K562 (cell line): ENCODE measurements at regions not wholly inside any gene's neighbourhood (a gene's known extent, or its start where the extent isn't known, plus 50 kb on each side); places are given as distances from the start of the nearest gene placed in this dataset.

Source experiments
- ATAC-seq: fragments of 200-7000 bp; cut with Tn5 transposase; 3 replicates; pipeline ENCODE4 v1.9.1; 2020; ENCODE audit warnings: moderate library complexity
- BruUV-seq: library from RNA; stranded (reverse); fragments of 400-500 nt; replicated peaks from 2 replicates; lab custom pipeline; 2021; lab: Mats Ljungman, UMichigan
- CTCF ChIA-PET: fragments of 300-600 bp; formaldehyde crosslinking; extraction: SDS; loops from one replicate; lab custom pipeline; 2021; ENCODE audit warnings: low intra/inter-chr PET ratio; lab: Yijun Ruan, JAX
- POLR2A ChIA-PET: fragments of 300-600, 350-650 bp; sonication (Branson Sonifier 250); formaldehyde crosslinking; extraction: SDS; loops from one replicate; lab custom pipeline; 2021; ENCODE audit warnings: antibody characterized with exemption, inconsistent platforms; lab: Yijun Ruan, JAX
- DNase-seq, 4 experiments: peaks; one replicate each; pipeline versions ENCODE4 v3.0.0 to v3.0.0-alpha.2; 2011 to 2018; ENCODE audit warnings: low spot score in 3 of 4, mixed read lengths in 3 of 4; ENCODE audit errors: extremely low read depth in 1 of 4
- FAIRE-seq: peaks from 2 replicates; lab custom pipeline; 2011; peaks lifted over from hg19 to GRCh38; lab: Jason Lieb, UNC
- H2AFZ ChIP-seq: 2 replicates; pipeline ENCODE4 v1.6.0; 2011; ENCODE audit warnings: low read depth, low read length, control low read depth, inconsistent platforms
- H3K27ac ChIP-seq: fragments of 200-600 bp; 3 replicates; pipeline ENCODE4 v1.8.0; 2011; ENCODE audit warnings: low read depth, mild to moderate bottlenecking, control low read depth, inconsistent platforms, low read length, moderate library complexity, mixed read lengths; ENCODE audit errors: extremely low read depth
- H3K27me3 ChIP-seq, 2 experiments: fragments of 300-600 bp in 1 of 2; 2 replicates in 1 of 2; 3 replicates in 1 of 2; pipeline versions ENCODE4 v1.6.0 to v1.8.0; 2011; ENCODE audit warnings: inconsistent platforms in 2 of 2, low read length in 2 of 2, mild to moderate bottlenecking in 1 of 2, mixed read lengths in 1 of 2, moderate library complexity in 1 of 2; ENCODE audit not compliant: control insufficient read depth in 2 of 2, insufficient read depth in 2 of 2
- H3K36me3 ChIP-seq: fragments of 300-600 bp; 3 replicates; pipeline ENCODE4 v1.8.0; 2011; ENCODE audit warnings: mild to moderate bottlenecking, low read length, inconsistent platforms; ENCODE audit not compliant: control insufficient read depth, insufficient read depth
- H3K4me1 ChIP-seq, 2 experiments: fragments of 200-600 bp in 1 of 2; replicated peaks in 1 of 2; 2 replicates in 1 of 2; 3 replicates in 1 of 2; pipeline versions ENCODE4 v1.5.1 to v1.8.0; 2011; ENCODE audit warnings: inconsistent platforms in 2 of 2, low read length in 2 of 2, mild to moderate bottlenecking in 1 of 2, mixed read lengths in 1 of 2, moderate library complexity in 1 of 2; ENCODE audit not compliant: control insufficient read depth in 2 of 2, insufficient read depth in 2 of 2
- H3K4me2 ChIP-seq: 2 replicates; pipeline ENCODE4 v1.6.1; 2011; ENCODE audit warnings: low read length, control low read depth, inconsistent platforms, mixed read lengths; ENCODE audit not compliant: insufficient read depth
- H3K4me3 ChIP-seq: fragments of 200-600 bp; sonication (generic), shearing (Covaris generic); 2 replicates; pipeline ENCODE4 v1.5.1; 2016; ENCODE audit warnings: control low read depth, inconsistent platforms
- H3K79me2 ChIP-seq: fragments of 200-600 bp; 3 replicates; pipeline ENCODE4 v1.8.0; 2011; ENCODE audit warnings: low read length, inconsistent platforms; ENCODE audit not compliant: control insufficient read depth, insufficient read depth
- H3K9ac ChIP-seq, 2 experiments: 2 replicates each; pipeline versions ENCODE4 v1.6.0 to v1.6.1; 2011; ENCODE audit warnings: low read depth in 2 of 2, low read length in 2 of 2, control low read depth in 1 of 2, inconsistent platforms in 1 of 2, mild to moderate bottlenecking in 1 of 2, mixed read lengths in 1 of 2; ENCODE audit not compliant: insufficient read depth in 1 of 2
- H3K9me1 ChIP-seq: one replicate; pipeline ENCODE4 v1.6.0; 2011; ENCODE audit warnings: inconsistent platforms, mild to moderate bottlenecking, low read length, moderate library complexity; ENCODE audit not compliant: control insufficient read depth, insufficient read depth
- H3K9me3 ChIP-seq: replicated peaks from 2 replicates; pipeline ENCODE4 v1.5.1; 2011; ENCODE audit warnings: low read depth, low read length, inconsistent platforms; ENCODE audit not compliant: control insufficient read depth, insufficient read depth
- H4K20me1 ChIP-seq: replicated peaks from 2 replicates; pipeline ENCODE4 v1.6.1; 2011; ENCODE audit warnings: low read length, inconsistent platforms, mixed read lengths; ENCODE audit not compliant: control insufficient read depth, insufficient read depth
- MTA3 ChIP-seq: fragments of 450-650 bp; formaldehyde crosslinking; IDR thresholded peaks from 2 replicates; pipeline ENCODE4 v1.6.1; 2017; ENCODE audit warnings: mild to moderate bottlenecking, borderline replicate concordance
- TCF3 ChIP-seq: sonication (generic); formaldehyde crosslinking; IDR thresholded peaks from 2 replicates; pipeline ENCODE4 v1.4.0; 2020; ENCODE audit warnings: mild to moderate bottlenecking, missing genetic modification reagents
- WGBS: fragments of 100-300 bp; shearing (Covaris generic); methylation state at CpG from one replicate; pipeline ENCODE4 v1.1.6; 2016; ENCODE audit warnings: low coverage, mixed read lengths; ENCODE audit not compliant: insufficient coverage; ENCODE audit errors: missing lambda C conversion rate; 5-methylcytosine and 5-hydroxymethylcytosine counted together
- in situ Hi-C: fragments of 300-500 bp; cut with MboI; formaldehyde crosslinking; loops from 4 replicates; pipeline ENCODE4 v1.15.0; 2018; ENCODE audit warnings: inconsistent platforms, mixed read lengths
- intact Hi-C: fragments of 100-400 bp; cut with micrococcal nuclease; formaldehyde crosslinking; loops from 2 replicates; pipeline ENCODE4 v1.14.2; 2022
- TF ChIP-seq, protein P1 (sequence below), 2 experiments: fragments of 450-650 bp; IDR thresholded peaks; 2 replicates each; pipeline ENCODE4 v1.6.1; 2016; ENCODE audit warnings: mild to moderate bottlenecking in 2 of 2, borderline replicate concordance in 1 of 2, low read depth in 1 of 2, moderate library complexity in 1 of 2

DNA sequence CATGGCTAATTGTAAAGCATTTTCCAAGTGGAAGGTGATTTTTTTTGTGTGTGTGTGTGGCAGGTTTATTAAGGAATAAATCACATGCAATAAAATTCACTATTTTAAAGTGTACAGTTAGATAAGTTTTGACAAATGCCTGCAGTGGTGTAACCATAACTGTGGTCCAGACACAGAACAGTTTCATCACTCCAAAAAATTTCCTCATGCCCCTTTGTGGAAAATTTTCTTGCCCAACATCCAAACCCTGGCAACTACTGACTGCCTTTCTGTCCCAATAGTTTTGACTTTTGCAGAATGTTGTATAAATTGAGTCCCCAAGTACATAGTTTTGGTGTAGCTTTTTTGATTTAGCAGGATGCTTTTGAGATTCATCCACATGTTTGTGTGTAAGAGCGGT is 135.1 kb upstream of the KLHL25 start:
- Histone ChIP-seq H3K4me3 (no peak overlapping the region), H3K9me1 (no peaks in the 10 kb centered on the region), H3K79me2 (no peaks in the 10 kb centered on the region), H2AFZ (no peak overlapping the region), H3K9me3 (no peaks in the 10 kb centered on the region), H3K36me3 (no peaks in the 10 kb centered on the region), H3K27ac (no peak overlapping the region), H4K20me1 (no peaks in the 10 kb centered on the region), H3K4me1 (no peaks in the 10 kb centered on the region), H3K27me3 (no peaks in the 10 kb centered on the region), H3K4me2 (no peak overlapping the region), H3K9ac (no peak overlapping the region)
- intact Hi-C loops (no loop called here), in situ Hi-C loops (no loop called here)
- ATAC-seq (no peak), FAIRE-seq (no peak), DNase-seq (no peak)
- CTCF ChIA-PET: no interaction called here
- BruUV-seq: no TSS peak
- POLR2A ChIA-PET: no interaction called here
- 0% methylated on average over 1 of the region's 1 CpG for WGBS
- TF ChIP-seq MTA3 (no peak), TCF3 (no peak)
- TF ChIP-seq, protein P1, sequence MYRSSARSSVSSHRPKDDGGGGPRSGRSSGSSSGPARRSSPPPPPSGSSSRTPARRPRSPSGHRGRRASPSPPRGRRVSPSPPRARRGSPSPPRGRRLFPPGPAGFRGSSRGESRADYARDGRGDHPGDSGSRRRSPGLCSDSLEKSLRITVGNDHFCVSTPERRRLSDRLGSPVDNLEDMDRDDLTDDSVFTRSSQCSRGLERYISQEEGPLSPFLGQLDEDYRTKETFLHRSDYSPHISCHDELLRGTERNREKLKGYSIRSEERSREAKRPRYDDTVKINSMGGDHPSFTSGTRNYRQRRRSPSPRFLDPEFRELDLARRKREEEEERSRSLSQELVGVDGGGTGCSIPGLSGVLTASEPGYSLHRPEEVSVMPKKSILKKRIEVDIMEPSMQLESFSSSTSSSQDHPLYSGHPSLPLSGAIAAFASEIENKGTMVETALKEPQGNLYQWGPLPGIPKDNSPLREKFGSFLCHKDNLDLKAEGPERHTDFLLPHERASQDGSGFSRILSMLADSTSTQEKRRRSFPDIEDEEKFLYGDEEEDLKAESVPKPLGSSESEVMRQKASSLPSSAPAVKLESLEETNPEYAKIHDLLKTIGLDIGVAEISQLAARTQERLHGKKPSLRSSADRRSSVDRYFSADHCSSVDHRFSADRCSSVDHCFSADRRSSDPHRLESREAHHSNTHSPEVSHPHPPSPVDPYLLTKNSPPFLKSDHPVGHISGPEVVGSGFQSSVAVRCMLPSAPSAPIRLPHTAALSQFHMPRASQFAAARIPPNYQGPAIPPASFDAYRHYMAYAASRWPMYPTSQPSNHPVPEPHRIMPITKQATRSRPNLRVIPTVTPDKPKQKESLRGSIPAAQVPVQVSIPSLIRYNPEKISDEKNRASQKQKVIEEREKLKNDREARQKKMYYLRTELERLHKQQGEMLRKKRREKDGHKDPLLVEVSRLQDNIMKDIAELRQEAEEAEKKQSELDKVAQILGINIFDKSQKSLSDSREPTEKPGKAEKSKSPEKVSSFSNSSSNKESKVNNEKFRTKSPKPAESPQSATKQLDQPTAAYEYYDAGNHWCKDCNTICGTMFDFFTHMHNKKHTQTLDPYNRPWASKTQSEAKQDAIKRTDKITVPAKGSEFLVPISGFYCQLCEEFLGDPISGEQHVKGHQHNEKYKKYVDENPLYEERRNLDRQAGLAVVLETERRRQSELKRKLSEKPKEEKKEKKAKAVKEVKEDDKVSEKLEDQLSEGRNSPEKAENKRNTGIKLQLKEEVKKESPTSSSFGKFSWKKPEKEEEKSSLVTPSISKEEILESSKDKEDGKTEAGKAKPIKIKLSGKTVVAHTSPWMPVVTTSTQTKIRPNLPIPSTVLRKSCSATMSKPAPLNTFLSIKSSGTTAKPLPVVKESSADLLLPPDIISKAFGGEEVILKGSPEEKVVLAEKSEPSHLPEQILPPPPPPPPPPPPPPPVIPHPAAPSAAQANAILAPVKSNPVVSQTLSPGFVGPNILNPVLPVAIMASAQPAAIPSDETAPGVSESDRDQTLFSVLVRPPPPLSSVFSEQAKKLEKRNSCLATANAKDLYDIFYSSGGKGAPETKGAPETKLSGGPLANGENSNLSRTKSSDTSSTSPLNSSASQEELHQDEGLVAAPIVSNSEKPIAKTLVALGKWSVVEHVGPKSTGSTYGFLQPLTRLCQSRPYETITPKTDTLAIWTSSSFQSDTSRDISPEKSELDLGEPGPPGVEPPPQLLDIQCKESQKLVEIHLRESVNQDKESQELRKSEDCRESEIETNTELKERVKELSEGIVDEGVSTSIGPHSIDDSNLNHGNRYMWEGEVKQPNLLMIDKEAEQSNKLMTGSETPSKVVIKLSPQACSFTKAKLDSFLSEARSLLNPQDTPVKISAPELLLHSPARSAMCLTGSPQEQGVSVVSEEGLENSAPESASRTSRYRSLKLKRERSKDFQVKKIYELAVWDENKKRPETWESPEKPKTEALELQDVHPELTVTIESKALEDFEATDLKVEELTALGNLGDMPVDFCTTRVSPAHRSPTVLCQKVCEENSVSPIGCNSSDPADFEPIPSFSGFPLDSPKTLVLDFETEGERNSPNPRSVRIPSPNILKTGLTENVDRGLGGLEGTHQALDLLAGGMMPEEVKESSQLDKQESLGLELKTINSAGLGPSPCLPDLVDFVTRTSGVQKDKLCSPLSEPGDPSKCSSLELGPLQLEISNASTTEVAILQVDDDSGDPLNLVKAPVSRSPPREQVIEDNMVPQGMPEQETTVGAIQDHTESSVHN (IDR thresholded peaks at IDR 0.05; ENCODE audit: borderline replicate concordance in 1 of 2, low read depth in 1 of 2): no peak
